ENCODE measurements at regions not wholly inside any gene's neighbourhood (a gene's known extent, or its start where the extent isn't known, plus 50 kb on each side); places are given as distances from the start of the nearest gene placed in this dataset.
"Not testable (repeated sequence)": the region's sequence is repeated elsewhere in the genome, so short reads cannot be mapped to it uniquely, and the experiment has no call there.

DNA sequence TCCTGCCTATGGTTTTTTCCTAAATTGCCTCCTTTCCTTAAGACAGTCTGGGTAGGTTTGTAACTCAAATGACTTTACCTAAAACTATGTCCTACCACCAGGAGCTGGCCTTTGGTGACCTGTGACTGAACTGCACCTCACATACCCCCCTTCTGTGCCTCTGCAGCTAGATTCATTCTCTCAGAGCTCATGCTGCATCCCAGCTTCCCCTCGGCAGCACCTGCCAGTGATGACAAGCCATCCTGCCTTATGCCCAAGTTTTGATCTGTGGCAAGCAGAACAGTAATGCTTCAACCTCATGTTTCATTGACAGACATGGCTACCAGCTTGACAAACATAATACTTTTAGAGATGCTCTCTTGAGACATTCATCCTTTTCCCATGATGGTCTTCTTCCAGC lies 141.9 kb downstream of the TSEN15 start:
- no peaks in the 10 kb centered on the region for H3K36me3 ChIP-seq (replicated peaks in 1 of 2; ENCODE audit: control extremely low read depth in 1 of 2, control insufficient read depth in 1 of 2, extremely low read depth in 1 of 2, insufficient read depth in 2 of 2, low read length in 1 of 2)
- WGBS (ENCODE audit: insufficient coverage) = 100% methylated on average over 1 of the region's 1 CpG
- H3K9me3 ChIP-seq (ENCODE audit: control extremely low read depth in 1 of 3, control insufficient read depth in 2 of 3, insufficient read depth in 1 of 3, low read length in 2 of 3) = no peaks in the 10 kb centered on the region
- CTCF ChIA-PET = no interaction called here
- TF ChIP-seq EZH2 (IDR thresholded peaks at IDR 0.05; ENCODE audit: borderline replicate concordance, insufficient read depth, low read depth, low read length, poor library complexity, severe bottlenecking) = no peak
- TF ChIP-seq, protein P1, sequence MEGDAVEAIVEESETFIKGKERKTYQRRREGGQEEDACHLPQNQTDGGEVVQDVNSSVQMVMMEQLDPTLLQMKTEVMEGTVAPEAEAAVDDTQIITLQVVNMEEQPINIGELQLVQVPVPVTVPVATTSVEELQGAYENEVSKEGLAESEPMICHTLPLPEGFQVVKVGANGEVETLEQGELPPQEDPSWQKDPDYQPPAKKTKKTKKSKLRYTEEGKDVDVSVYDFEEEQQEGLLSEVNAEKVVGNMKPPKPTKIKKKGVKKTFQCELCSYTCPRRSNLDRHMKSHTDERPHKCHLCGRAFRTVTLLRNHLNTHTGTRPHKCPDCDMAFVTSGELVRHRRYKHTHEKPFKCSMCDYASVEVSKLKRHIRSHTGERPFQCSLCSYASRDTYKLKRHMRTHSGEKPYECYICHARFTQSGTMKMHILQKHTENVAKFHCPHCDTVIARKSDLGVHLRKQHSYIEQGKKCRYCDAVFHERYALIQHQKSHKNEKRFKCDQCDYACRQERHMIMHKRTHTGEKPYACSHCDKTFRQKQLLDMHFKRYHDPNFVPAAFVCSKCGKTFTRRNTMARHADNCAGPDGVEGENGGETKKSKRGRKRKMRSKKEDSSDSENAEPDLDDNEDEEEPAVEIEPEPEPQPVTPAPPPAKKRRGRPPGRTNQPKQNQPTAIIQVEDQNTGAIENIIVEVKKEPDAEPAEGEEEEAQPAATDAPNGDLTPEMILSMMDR (IDR thresholded peaks at IDR 0.05) = no peak
- H3K4me3 ChIP-seq (ENCODE audit: control extremely low read depth in 1 of 5, extremely low read depth in 1 of 5, insufficient read depth in 1 of 5, low read depth in 2 of 5, low read length in 4 of 5) = no peak overlapping the region
- peaks cover 0 to 4% (median 0%) of the 10 kb centered on the region in 4 experiments for H3K27me3 ChIP-seq (replicated peaks in 1 of 4; ENCODE audit: control extremely low read depth in 1 of 4, control insufficient read depth in 3 of 4, insufficient read depth in 4 of 4, low read length in 3 of 4)
- H3K27ac ChIP-seq (ENCODE audit: low read length in 2 of 2) = no peak overlapping the region
- H2AFZ ChIP-seq (ENCODE audit: insufficient read depth, low read depth, low read length, poor library complexity, severe bottlenecking) = no peak overlapping the region
- Mint-ChIP-seq H3K27ac (no peak overlapping the region), H3K4me1 (no peaks in the 10 kb centered on the region), H3K9me3 (ENCODE audit: insufficient read depth) (no peaks in the 10 kb centered on the region), H3K4me3 (no peak overlapping the region), H3K27me3 (peaks cover 17% of the 10 kb centered on the region)
- no peaks in the 10 kb centered on the region for H3K79me2 ChIP-seq (ENCODE audit: control insufficient read depth, insufficient read depth, low read length)
- DNase-seq = no peak
- intact Hi-C loops (cut with micrococcal nuclease) = no loop called here
- POLR2A ChIA-PET = no interaction called here
- H3K4me1 ChIP-seq (ENCODE audit: control insufficient read depth in 2 of 2, insufficient read depth in 2 of 2, low read length in 2 of 2) = no peaks in the 10 kb centered on the region
- no peaks in the 10 kb centered on the region for H4K20me1 ChIP-seq (ENCODE audit: control insufficient read depth, insufficient read depth, low read length, poor library complexity, severe bottlenecking)
- H3K9ac ChIP-seq (ENCODE audit: low read length) = no peak overlapping the region
- no peak for ATAC-seq (ENCODE audit: low read depth)
- no peak overlapping the region for H3K4me2 ChIP-seq (replicated peaks; ENCODE audit: low read depth, low read length, poor library complexity, severe bottlenecking)

DNA sequence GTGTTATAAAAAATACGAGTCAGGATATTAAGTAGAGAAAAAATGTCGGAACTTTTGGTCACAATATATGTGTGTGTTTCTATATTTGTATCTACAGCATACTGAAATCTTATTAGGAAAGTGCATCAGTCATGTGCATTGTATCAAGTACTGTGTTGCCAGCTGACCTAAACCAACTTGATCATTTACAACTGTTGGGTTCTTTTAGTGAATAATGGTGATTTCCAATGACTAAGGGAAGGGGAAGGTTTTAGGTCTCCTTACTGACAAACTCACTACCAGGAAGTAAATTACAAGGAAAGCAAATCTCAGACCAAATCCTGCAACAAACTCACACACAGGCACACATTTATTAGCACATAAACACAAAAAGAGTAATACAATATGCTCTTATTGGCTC lies 142.7 kb downstream of the TSEN15 start:
- Histone ChIP-seq H2AFZ (ENCODE audit: insufficient read depth, low read depth, low read length, poor library complexity, severe bottlenecking) (no peak overlapping the region), H3K27ac (ENCODE audit: low read length in 2 of 2) (no peak overlapping the region), H3K36me3 (replicated peaks in 1 of 2; ENCODE audit: control extremely low read depth in 1 of 2, control insufficient read depth in 1 of 2, extremely low read depth in 1 of 2, insufficient read depth in 2 of 2, low read length in 1 of 2) (no peaks in the 10 kb centered on the region), H4K20me1 (ENCODE audit: control insufficient read depth, insufficient read depth, low read length, poor library complexity, severe bottlenecking) (no peaks in the 10 kb centered on the region), H3K4me1 (ENCODE audit: control insufficient read depth in 2 of 2, insufficient read depth in 2 of 2, low read length in 2 of 2) (no peaks in the 10 kb centered on the region), H3K27me3 (replicated peaks in 1 of 4; ENCODE audit: control extremely low read depth in 1 of 4, control insufficient read depth in 3 of 4, insufficient read depth in 4 of 4, low read length in 3 of 4) (peaks cover 0 to 4% (median 0%) of the 10 kb centered on the region in 4 experiments), H3K9ac (ENCODE audit: low read length) (no peak overlapping the region), H3K4me2 (replicated peaks; ENCODE audit: low read depth, low read length, poor library complexity, severe bottlenecking) (no peak overlapping the region), H3K79me2 (ENCODE audit: control insufficient read depth, insufficient read depth, low read length) (no peaks in the 10 kb centered on the region), H3K9me3 (ENCODE audit: control extremely low read depth in 1 of 3, control insufficient read depth in 2 of 3, insufficient read depth in 1 of 3, low read length in 2 of 3) (no peaks in the 10 kb centered on the region), H3K4me3 (ENCODE audit: control extremely low read depth in 1 of 5, extremely low read depth in 1 of 5, insufficient read depth in 1 of 5, low read depth in 2 of 5, low read length in 4 of 5) (no peak overlapping the region)
- Mint-ChIP-seq H3K27me3 (peaks cover 15% of the 10 kb centered on the region), H3K27ac (no peak overlapping the region), H3K4me1 (no peaks in the 10 kb centered on the region), H3K9me3 (ENCODE audit: insufficient read depth) (no peaks in the 10 kb centered on the region), H3K4me3 (no peak overlapping the region)
- no peak for DNase-seq
- POLR2A ChIA-PET = no interaction called here
- no peak for TF ChIP-seq EZH2 (IDR thresholded peaks at IDR 0.05; ENCODE audit: borderline replicate concordance, insufficient read depth, low read depth, low read length, poor library complexity, severe bottlenecking)
- TF ChIP-seq, protein P1 (IDR thresholded peaks at IDR 0.05) = no peak
- intact Hi-C loops (cut with micrococcal nuclease) = no loop called here
- CTCF ChIA-PET = no interaction called here
- no CpG with 5 or more reads among the region's 2 CpGs for WGBS (ENCODE audit: insufficient coverage)
- ATAC-seq (ENCODE audit: low read depth) = no peak

DNA sequence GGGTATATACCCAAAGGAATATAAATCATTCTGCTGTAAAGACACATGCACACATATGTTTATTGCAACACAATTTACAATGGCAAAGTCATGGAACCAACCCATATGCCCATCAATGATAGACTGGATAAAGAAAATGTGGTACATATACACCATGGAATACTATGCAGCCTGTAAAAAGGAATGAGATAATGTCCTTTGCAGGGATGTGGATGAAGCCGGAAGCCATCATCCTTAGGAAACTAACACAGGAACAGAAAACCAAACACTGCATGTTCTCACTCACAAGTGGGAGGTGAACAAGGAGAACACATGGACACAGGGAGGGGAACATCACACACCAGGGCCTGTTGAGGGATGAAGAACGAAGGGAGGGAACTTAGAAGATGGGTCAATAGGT lies 144.2 kb downstream of the TSEN15 start:
- H4K20me1 ChIP-seq (ENCODE audit: control insufficient read depth, insufficient read depth, low read length, poor library complexity, severe bottlenecking); H3K27me3 Mint-ChIP-seq; H3K27me3 ChIP-seq (replicated peaks in 1 of 4; ENCODE audit: control extremely low read depth in 1 of 4, control insufficient read depth in 3 of 4, insufficient read depth in 4 of 4, low read length in 3 of 4); H3K9me3 ChIP-seq (ENCODE audit: control extremely low read depth in 1 of 3, control insufficient read depth in 2 of 3, insufficient read depth in 1 of 3, low read length in 2 of 3); H3K9ac ChIP-seq (ENCODE audit: low read length); H3K4me2 ChIP-seq (replicated peaks; ENCODE audit: low read depth, low read length, poor library complexity, severe bottlenecking); H3K4me3 ChIP-seq (ENCODE audit: control extremely low read depth in 1 of 5, extremely low read depth in 1 of 5, insufficient read depth in 1 of 5, low read depth in 2 of 5, low read length in 4 of 5); H3K4me3 Mint-ChIP-seq; H3K27ac Mint-ChIP-seq; H3K79me2 ChIP-seq (ENCODE audit: control insufficient read depth, insufficient read depth, low read length); POLR2A ChIA-PET; H3K4me1 Mint-ChIP-seq; CTCF ChIA-PET; DNase-seq; ATAC-seq (ENCODE audit: low read depth); H3K9me3 Mint-ChIP-seq (ENCODE audit: insufficient read depth); H2AFZ ChIP-seq (ENCODE audit: insufficient read depth, low read depth, low read length, poor library complexity, severe bottlenecking); intact Hi-C loops (cut with micrococcal nuclease); H3K4me1 ChIP-seq (ENCODE audit: control insufficient read depth in 2 of 2, insufficient read depth in 2 of 2, low read length in 2 of 2); H3K36me3 ChIP-seq (replicated peaks in 1 of 2; ENCODE audit: control extremely low read depth in 1 of 2, control insufficient read depth in 1 of 2, extremely low read depth in 1 of 2, insufficient read depth in 2 of 2, low read length in 1 of 2); H3K27ac ChIP-seq (ENCODE audit: low read length in 2 of 2): not testable (repeated sequence)
- WGBS (ENCODE audit: insufficient coverage) = no CpG with 5 or more reads among the region's 2 CpGs
